K562 (cell line): ENCODE measurements at regions not wholly inside any gene's neighbourhood (a gene's known extent, or its start where the extent isn't known, plus 50 kb on each side); places are given as distances from the start of the nearest gene placed in this dataset.

ENCODE experiments used
- BHLHE40 ChIP-seq: IDR thresholded peaks from 2 replicates; pipeline ENCODE4 v1.6.1; 2011; ENCODE audit warnings: low read length, improper control_type of control experiment
- CBX2 ChIP-seq: fragments of 200-600 bp; sonication (generic); IDR thresholded peaks from one replicate; pipeline ENCODE4 v1.6.1; 2012; ENCODE audit warnings: mild to moderate bottlenecking, low read length, inconsistent platforms; ENCODE audit not compliant: insufficient read depth, poor library complexity, severe bottlenecking
- FOXK1 ChIP-seq: sonication (generic); formaldehyde crosslinking; IDR thresholded peaks from 2 replicates; pipeline ENCODE4 v1.8.0; 2022; ENCODE audit warnings: missing genetic modification reagents, mild to moderate bottlenecking, borderline replicate concordance
- JUN ChIP-seq, 2 experiments: sonication (generic) in 1 of 2; formaldehyde crosslinking in 1 of 2; IDR thresholded peaks; 2 replicates each; pipeline versions ENCODE4 v1.6.1 to v1.8.0; 2012 to 2022; ENCODE audit warnings: borderline replicate concordance in 2 of 2, mild to moderate bottlenecking in 2 of 2, improper control_type of control experiment in 1 of 2, low read depth in 1 of 2, low read length in 1 of 2, missing genetic modification reagents in 1 of 2
- KAT8 ChIP-seq: fragments of 450-650 bp; IDR thresholded peaks from 2 replicates; pipeline ENCODE4 v1.6.1; 2016; ENCODE audit warnings: low read depth, mild to moderate bottlenecking
- NFYB ChIP-seq: IDR thresholded peaks from 2 replicates; pipeline ENCODE4 v1.6.1; 2011; ENCODE audit warnings: mild to moderate bottlenecking, moderate library complexity; ENCODE audit not compliant: insufficient read length; ENCODE audit errors: extremely low read depth
- NONO ChIP-seq, 2 experiments: fragments of 200-400 bp in 1 of 2; fragments of 450-650 bp in 1 of 2; formaldehyde crosslinking in 1 of 2; IDR thresholded peaks; 2 replicates each; pipeline ENCODE4 v1.6.1; 2017; ENCODE audit warnings: low read depth in 2 of 2, mild to moderate bottlenecking in 2 of 2, moderate library complexity in 2 of 2, low read length in 1 of 2

DNA sequence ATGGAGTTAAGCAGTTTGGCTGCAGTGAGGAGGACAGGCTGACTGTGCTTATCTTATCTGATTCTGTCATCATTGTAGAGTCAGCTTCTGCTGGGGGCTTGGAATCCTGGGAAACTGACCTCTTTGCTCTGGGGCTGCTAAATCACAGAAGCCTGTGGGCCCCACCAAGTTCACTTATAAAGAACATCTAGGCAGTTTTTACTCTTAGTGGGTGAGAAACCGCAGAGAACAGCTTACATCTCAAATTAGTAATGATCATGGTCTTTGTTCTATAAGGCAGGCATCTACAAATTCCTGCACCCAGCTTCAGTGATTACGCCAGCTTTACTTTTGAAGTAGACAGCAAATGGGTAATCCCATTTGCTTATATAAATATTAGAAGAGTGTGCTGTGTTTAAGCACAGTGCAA, 75.7 kb downstream of the ZC3H11B start:
- TF ChIP-seq KAT8 (no peak), CBX2 (no peak), JUN (IDR thresholded peaks at IDR 0.05; ENCODE audit: borderline replicate concordance, low read depth, low read length) (no peak), JUN (CRISPR knock-in tag; IDR thresholded peaks at IDR 0.05; ENCODE audit: borderline replicate concordance) (no peak), BHLHE40 (no peak), NONO (IDR thresholded peaks at IDR 0.05; ENCODE audit: low read depth in 2 of 2, low read length in 1 of 2) (no peak), FOXK1 (CRISPR knock-in tag) (no peak), NFYB (no peak)
